GM21786 (cell line): ENCODE measurements at regions not wholly inside any gene's neighbourhood (a gene's known extent, or its start where the extent isn't known, plus 50 kb on each side); places are given as distances from the start of the nearest gene placed in this dataset.

ENCODE experiments used
- ATAC-seq: cut with Tn5 transposase; IDR thresholded peaks from one replicate; pipeline ENCODE4 v1.9.1; 2021; ENCODE audit not compliant: unreplicated experiment

- no peak for ATAC-seq
These were observed 331.0 kb upstream of the PCDH10 start for GRCh38 chr4:132818091-132818490.

DNA sequence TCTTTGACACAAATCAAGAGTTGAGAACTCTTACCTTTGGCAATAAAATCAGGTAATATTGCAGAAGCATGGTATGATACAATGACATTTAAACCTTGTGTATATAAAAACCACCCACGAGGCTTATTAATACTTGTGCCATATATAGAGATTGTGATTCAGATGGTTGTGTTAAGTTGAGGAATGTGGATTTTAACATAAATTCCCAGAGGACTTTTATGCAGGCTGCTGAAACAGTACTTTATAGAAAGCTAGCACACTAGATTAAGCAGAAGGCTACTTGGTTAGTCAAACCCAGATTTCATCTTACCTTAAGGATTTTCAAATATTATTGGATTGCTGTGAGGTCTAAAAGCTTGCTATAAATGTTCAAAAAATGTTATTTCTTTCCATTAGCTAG lies 325.7 kb upstream of the PCDH10 start:
- no peak for ATAC-seq

- no peak for ATAC-seq
These were observed 324.3 kb upstream of the PCDH10 start for GRCh38 chr4:132824761-132825160.

DNA sequence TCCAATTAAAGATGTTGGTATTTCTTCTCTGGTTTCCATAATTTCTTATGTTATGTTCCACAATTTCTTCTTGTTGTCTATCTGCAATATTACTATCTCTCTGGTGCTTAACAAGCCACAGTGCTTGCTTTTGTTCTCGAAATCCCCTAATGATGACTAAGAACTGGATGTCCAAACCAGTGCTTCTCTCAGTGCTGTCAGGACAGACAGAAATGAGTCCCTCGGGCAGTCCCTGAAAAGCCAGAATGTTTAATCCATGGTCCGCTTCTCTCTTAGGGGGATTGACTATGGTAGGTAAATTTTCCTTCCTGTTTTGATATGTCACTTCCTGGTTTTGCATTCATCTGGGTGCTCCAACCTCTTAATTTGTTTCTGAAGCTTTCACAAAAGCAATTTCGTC lies 321.6 kb upstream of the PCDH10 start:
- peak; percentile 83 for ATAC-seq

- no peak for ATAC-seq
These were observed 310.9 kb upstream of the PCDH10 start for GRCh38 chr4:132838244-132838643.

GRCh38 chr4:132839070-132839469 lies 310.0 kb upstream of the PCDH10 start:
- ATAC-seq: no peak

- no peak for ATAC-seq
These were observed 289.2 kb upstream of the PCDH10 start for GRCh38 chr4:132859929-132860328.

DNA sequence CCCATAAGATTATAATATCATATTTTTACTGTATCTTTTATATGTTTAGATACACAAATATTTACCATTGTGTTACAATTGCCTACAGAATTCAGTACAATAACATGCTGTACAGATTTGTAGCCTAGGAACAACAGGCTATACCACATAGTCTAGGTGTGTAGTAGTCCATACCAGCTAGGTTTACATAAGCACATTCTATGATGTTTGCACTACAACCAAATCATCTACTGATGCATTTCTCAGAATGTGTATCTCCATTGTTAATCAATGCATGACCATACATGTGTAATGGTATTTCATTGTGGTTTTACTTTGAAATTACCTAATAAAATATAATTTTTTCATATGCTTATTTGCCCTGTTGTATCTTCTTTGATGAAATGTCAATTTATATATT lies 288.1 kb upstream of the PCDH10 start:
- no peak for ATAC-seq

DNA sequence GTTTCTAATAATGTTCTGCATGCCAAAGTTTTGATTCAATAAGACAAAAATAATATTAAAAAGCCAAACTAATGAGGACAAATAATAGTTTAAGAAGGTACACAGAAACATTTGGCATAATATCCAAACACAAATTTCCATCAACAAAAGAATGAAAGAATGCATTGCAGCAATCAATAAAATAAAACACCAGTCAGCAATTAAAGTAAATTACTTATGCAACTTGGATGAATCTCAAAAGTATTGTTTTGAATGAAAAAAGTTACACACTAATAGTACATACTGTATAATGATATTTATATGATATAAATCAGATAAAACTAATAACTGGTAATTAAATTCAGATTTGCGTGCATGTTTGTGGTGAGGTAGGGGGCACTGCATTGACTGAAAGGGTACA lies 285.5 kb upstream of the PCDH10 start:
- no peak for ATAC-seq

DNA sequence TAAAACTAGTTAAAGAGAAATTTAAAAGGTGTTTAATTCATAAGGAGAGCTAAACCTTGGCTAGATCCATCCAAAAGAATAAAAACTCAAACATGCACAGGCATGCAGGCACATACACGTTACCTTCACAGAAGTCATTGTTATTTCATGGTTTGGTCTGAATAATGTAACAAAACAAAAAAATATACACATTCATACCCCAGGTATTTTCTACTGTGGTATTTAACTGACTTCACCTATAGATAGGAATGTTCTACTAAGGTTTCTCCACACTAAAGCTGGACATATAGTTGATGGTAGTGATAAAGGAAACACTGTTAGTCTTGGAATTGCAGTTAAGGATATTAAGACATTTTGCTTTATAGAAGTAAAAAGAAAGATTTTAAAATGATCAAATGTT lies 283.6 kb upstream of the PCDH10 start:
- ATAC-seq: no peak

DNA sequence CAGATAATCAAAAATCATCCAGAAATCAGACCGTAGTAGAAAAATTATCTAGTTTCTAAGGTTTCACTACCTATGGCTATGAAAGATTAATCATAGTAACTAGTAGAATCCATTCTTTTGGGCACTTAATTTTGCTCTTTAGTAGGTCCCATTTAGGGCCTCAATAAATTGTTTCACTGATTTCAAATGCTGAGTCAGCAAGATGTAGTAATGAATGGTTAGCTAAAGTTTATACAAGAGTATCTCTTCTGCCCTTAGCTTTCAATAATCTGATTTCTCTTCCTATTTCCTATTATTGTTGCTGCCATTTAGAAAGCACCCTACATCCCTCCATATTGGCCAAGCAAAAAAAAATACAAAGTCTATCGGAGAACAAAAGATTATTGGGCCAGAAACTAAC lies 283.2 kb upstream of the PCDH10 start:
- no peak for ATAC-seq

- ATAC-seq: no peak
These were observed 282.5 kb upstream of the PCDH10 start for GRCh38 chr4:132866616-132867015.

DNA sequence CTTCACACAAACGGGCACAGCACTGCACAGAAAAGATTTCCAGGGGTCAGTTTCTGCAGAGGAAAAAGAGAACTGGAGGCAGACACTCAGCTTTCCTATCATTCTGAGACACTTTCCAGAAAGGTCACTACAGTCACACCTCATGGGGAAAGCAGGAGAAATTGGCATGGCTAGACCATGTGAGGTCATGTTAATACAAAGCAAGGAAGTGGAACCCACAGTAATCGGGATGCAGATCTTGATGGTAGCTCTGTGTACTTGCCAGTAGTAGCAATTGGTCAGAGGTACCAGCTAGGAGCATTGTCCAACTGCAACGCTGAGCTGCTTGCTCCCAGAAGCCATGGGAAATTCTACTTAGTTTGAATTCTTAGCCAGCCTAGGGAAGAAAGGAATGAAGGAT lies 255.3 kb upstream of the PCDH10 start:
- no peak for ATAC-seq

DNA sequence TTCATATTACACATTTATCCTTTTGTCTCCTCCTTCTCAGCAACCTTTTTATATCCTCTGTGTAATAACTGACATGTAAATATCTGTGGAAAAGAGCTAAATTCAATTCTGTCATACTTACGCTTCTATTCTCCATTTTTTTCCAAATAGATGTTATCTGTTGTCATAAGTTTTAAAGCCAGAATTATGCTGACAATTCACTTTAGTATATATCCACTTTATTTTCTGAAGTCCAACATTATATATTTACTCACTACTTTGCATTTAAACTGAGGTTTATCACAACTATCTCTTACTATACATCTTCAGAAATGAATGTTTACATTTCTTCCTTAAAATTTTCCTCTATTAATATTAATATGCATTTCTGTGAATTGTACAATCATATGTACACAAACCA lies 247.9 kb upstream of the PCDH10 start:
- no peak for ATAC-seq

GRCh38 chr4:132910229-132910748 lies 238.8 kb upstream of the PCDH10 start:
- no peak for ATAC-seq

- ATAC-seq: no peak
These were observed 231.0 kb upstream of the PCDH10 start for GRCh38 chr4:132918096-132918495.

DNA sequence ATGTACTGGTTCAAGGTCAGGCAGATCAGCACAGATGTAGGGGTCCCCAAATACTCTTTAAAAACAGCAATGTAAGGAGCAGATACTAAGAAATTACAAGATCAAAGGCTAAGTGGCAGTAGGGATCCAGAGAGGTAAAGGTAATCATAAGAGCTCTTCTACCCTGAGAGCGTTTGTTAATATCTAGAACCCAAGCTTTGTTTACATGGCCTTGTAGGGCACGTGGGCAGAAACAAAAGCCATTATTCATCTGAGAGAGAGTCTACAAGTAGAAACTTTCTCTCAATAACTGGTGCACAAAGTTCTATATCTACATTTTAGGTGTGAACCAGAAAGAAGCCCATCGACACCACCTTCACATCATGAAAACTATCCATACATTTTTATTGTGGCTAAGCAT lies 225.6 kb upstream of the PCDH10 start:
- ATAC-seq: no peak

DNA sequence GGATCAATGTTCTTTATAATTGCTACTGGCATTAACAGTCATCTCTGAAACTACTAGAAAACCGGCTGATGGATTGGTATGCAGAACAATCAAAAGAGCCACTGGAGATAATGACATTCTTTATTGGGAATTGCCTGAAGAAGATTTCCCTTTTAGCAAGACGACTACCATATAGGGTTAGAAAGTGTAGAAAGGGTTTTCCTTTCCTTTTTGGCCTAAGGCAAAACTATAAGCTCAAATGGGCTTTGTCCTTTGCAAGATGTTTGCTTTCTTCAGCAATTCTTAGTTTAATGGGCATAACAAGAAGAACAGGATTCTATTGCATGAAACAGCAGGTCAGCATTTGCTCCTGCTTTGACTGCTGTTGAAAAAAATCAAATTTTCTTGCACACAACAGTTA lies 214.2 kb upstream of the PCDH10 start:
- ATAC-seq: no peak

- no peak for ATAC-seq
These were observed 193.9 kb upstream of the PCDH10 start for GRCh38 chr4:132955146-132955545.

- no peak for ATAC-seq
These were observed 192.1 kb upstream of the PCDH10 start for GRCh38 chr4:132956962-132957361.

DNA sequence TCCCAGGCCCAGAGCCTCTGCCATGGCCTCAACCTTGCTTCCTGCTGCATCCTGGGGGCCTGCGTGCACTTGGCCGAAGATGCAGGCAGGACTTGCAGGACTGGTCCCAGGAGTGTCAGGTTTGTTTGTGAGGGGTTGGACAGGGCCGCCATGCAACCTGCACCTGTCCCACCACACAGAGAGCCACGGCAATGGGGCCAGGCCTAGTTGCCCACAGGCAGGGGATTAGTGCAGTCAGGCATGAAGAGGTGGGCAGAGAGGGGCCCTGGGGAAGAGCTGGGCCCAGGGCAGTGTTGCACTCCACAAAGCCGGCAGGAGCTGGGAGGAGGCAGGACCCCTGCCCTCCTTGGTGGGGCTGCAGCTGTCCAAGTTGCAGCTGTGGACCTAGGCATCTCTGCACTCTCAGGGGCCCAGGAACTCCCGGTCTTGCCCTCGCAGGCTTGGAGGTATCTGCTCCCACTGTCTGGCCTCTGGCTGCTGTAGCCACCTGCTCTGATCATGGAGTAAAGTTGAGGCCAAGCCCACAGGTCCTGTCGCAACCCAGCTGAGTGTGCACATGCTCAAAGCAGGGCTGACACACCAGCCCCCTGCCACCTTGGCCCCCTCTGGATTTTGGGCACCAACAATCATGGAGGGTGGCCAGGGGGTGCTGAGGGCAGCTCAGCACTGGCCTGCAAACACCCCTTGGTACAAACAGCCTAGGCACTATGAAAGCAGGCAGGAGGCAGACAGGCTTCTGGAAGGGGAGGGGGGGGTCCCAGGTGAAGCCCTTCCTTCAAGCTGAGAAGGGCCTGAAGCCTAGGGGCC lies 190.4 kb upstream of the PCDH10 start:
- ATAC-seq: no peak

GRCh38 chr4:132981611-132982010 lies 167.5 kb upstream of the PCDH10 start:
- ATAC-seq: no peak

GRCh38 chr4:132982151-132982550 lies 166.9 kb upstream of the PCDH10 start:
- no peak for ATAC-seq
